GM12878 (cell line): ENCODE measurements at regions not wholly inside any gene's neighbourhood (a gene's known extent, or its start where the extent isn't known, plus 50 kb on each side); places are given as distances from the start of the nearest gene placed in this dataset.

ENCODE experiments used
- ATAC-seq: fragments of 200-7000 bp; cut with Tn5 transposase; 3 replicates; pipeline ENCODE4 v1.9.1; 2020; ENCODE audit warnings: mild to moderate bottlenecking, moderate library complexity
- BruUV-seq: library from RNA; stranded (reverse); fragments of 400-500 nt; replicated peaks from 2 replicates; lab custom pipeline; 2021; lab: Mats Ljungman, UMichigan
- CTCF ChIA-PET: fragments of 300-600 bp; sonication (Branson Sonifier 250); formaldehyde crosslinking; extraction: SDS; loops from one replicate; lab custom pipeline; 2021; ENCODE audit warnings: inconsistent platforms; lab: Yijun Ruan, JAX
- POLR2A ChIA-PET: fragments of 350-600 bp; formaldehyde crosslinking; extraction: SDS; loops from one replicate; lab custom pipeline; 2021; ENCODE audit warnings: inconsistent platforms; lab: Charles Lee
- RAD21 ChIA-PET: fragments of 300-600 bp; sonication (Branson Sonifier 250); formaldehyde crosslinking; loops from one replicate; lab custom pipeline; 2023; ENCODE audit warnings: antibody characterized with exemption; ENCODE audit not compliant: unreplicated experiment; lab: Charles Lee
- SMC1A ChIA-PET: fragments of 300-600 bp; sonication (Branson Sonifier 250); formaldehyde crosslinking; loops from one replicate; lab custom pipeline; 2023; ENCODE audit not compliant: unreplicated experiment, uncharacterized antibody; lab: Charles Lee
- DNase-seq: peaks from one replicate; pipeline ENCODE4 v3.0.0-alpha.2; 2011; ENCODE audit warnings: low read depth, low spot score
- FAIRE-seq: peaks from 3 replicates; lab custom pipeline; 2011; peaks lifted over from hg19 to GRCh38; lab: Jason Lieb, UNC
- H2AFZ ChIP-seq: 2 replicates; pipeline ENCODE4 v1.6.0; 2011; ENCODE audit warnings: low read depth, low read length, control low read depth; ENCODE audit not compliant: control insufficient read depth
- H3K27ac ChIP-seq: 2 replicates; pipeline ENCODE4 v1.5.1; 2011; ENCODE audit warnings: control low read depth; ENCODE audit not compliant: control insufficient read depth, insufficient read depth
- H3K27me3 ChIP-seq, 2 experiments: replicated peaks in 1 of 2; 2 replicates each; pipeline versions ENCODE4 v1.6.0 to v1.6.1; 2011; ENCODE audit warnings: low read length in 1 of 2; ENCODE audit not compliant: control insufficient read depth in 2 of 2, insufficient read depth in 2 of 2
- H3K36me3 ChIP-seq, 2 experiments: 2 replicates each; pipeline ENCODE4 v1.5.1; 2011; ENCODE audit warnings: low read length in 1 of 2; ENCODE audit not compliant: control insufficient read depth in 2 of 2, insufficient read depth in 2 of 2
- H3K4me1 ChIP-seq: 2 replicates; pipeline ENCODE4 v1.6.1; 2011; ENCODE audit warnings: mild to moderate bottlenecking, low read length, moderate library complexity, mixed read lengths; ENCODE audit not compliant: control insufficient read depth, insufficient read depth
- H3K4me2 ChIP-seq: 2 replicates; pipeline ENCODE4 v1.6.0; 2011; ENCODE audit warnings: control low read depth; ENCODE audit not compliant: control insufficient read depth, insufficient read depth
- H3K4me3 ChIP-seq: fragments of 200-600 bp; sonication (generic); 2 replicates; pipeline ENCODE4 v1.5.1; 2016
- H3K79me2 ChIP-seq: 2 replicates; pipeline ENCODE4 v1.6.0; 2011; ENCODE audit warnings: low read length; ENCODE audit not compliant: control insufficient read depth, insufficient read depth
- H3K9ac ChIP-seq: 2 replicates; pipeline ENCODE4 v1.8.0; 2011; ENCODE audit warnings: low read length, control low read depth, mixed read lengths; ENCODE audit not compliant: control insufficient read depth, insufficient read depth
- H3K9me3 ChIP-seq: replicated peaks from 3 replicates; pipeline ENCODE4 v1.5.1; 2011; ENCODE audit warnings: mild to moderate bottlenecking, low read length; ENCODE audit not compliant: control insufficient read depth, insufficient read depth
- H4K20me1 ChIP-seq: 2 replicates; pipeline ENCODE4 v1.6.0; 2011; ENCODE audit not compliant: control insufficient read depth, insufficient read depth
- ATF7 ChIP-seq: fragments of 450-650 bp; IDR thresholded peaks from 2 replicates; pipeline ENCODE4 v1.6.1; 2016; ENCODE audit warnings: low read depth, mild to moderate bottlenecking
- CEBPZ ChIP-seq: fragments of 150-350 bp; IDR thresholded peaks from 2 replicates; pipeline ENCODE4 v1.6.1; 2016; ENCODE audit warnings: low read depth, low read length
- CHD4 ChIP-seq: fragments of 200-600 bp; sonication (generic); IDR thresholded peaks from 2 replicates; pipeline ENCODE4 v1.6.1; 2016; ENCODE audit warnings: mild to moderate bottlenecking
- CTCF ChIP-seq, 3 experiments: IDR thresholded peaks in 2 of 3; conservative IDR thresholded peaks in 1 of 3; 2 replicates each; pipeline ENCODE4 v1.5.1; 2011; ENCODE audit warnings: low read depth in 3 of 3, low read length in 3 of 3, mild to moderate bottlenecking in 3 of 3, control low read depth in 2 of 3, moderate library complexity in 2 of 3, inconsistent platforms in 1 of 3, mixed read lengths in 1 of 3; ENCODE audit not compliant: control insufficient read depth in 2 of 3, insufficient read depth in 1 of 3; ENCODE audit errors: extremely low read depth in 1 of 3
- EGR1 ChIP-seq, 2 experiments: IDR thresholded peaks; 1 replicate in 1 of 2; 2 replicates in 1 of 2; pipeline ENCODE4 v1.6.1; 2011 to 2012; ENCODE audit warnings: low read depth in 2 of 2, low read length in 2 of 2, borderline replicate concordance in 1 of 2, mild to moderate bottlenecking in 1 of 2, moderate library complexity in 1 of 2
- FOXK2 ChIP-seq: fragments of 450-650 bp; IDR thresholded peaks from 2 replicates; pipeline ENCODE4 v1.6.1; 2017; ENCODE audit warnings: mild to moderate bottlenecking, moderate library complexity
- GABPA ChIP-seq: IDR thresholded peaks from 2 replicates; pipeline ENCODE4 v1.6.1; 2014; ENCODE audit warnings: antibody characterized with exemption, low read depth, mild to moderate bottlenecking, inconsistent platforms
- KAT2A ChIP-seq: conservative IDR thresholded peaks from 2 replicates; pipeline ENCODE4 v1.6.1; 2011; ENCODE audit warnings: low read depth, low read length; ENCODE audit not compliant: control insufficient read depth
- MLLT1 ChIP-seq: fragments of 450-650 bp; IDR thresholded peaks from 2 replicates; pipeline ENCODE4 v1.6.1; 2016; ENCODE audit warnings: mild to moderate bottlenecking
- RUNX3 ChIP-seq: IDR thresholded peaks from 2 replicates; pipeline ENCODE4 v1.6.1; 2012; ENCODE audit warnings: low read length, inconsistent platforms
- SREBF1 ChIP-seq: IDR thresholded peaks from 2 replicates; pipeline ENCODE4 v1.6.1; 2012; ENCODE audit warnings: mild to moderate bottlenecking, low read length
- ZNF217 ChIP-seq: fragments of 450-650 bp; IDR thresholded peaks from 2 replicates; pipeline ENCODE4 v1.6.1; 2017; ENCODE audit warnings: antibody characterized with exemption, mild to moderate bottlenecking
- WGBS: methylation state at CpG from one replicate; pipeline ENCODE4 v1.1.6; 2016; ENCODE audit warnings: low lambda C conversion rate; ENCODE audit not compliant: insufficient replicate concordance, insufficient coverage; ENCODE audit errors: missing lambda C conversion rate; 5-methylcytosine and 5-hydroxymethylcytosine counted together
- in situ Hi-C: fragments of 300-500 bp; cut with MboI; formaldehyde crosslinking; loops from 9 replicates; pipeline ENCODE4 v1.14.3; 2018; ENCODE audit warnings: mixed read lengths
- intact Hi-C: fragments of 100-400 bp; cut with micrococcal nuclease; formaldehyde crosslinking; loops from one replicate; pipeline ENCODE4 v1.14.2; 2022; ENCODE audit not compliant: unreplicated experiment

GRCh38 chr10:91684841-91685240 lies 52.0 kb upstream of the PPP1R3C start (continued):
- TF ChIP-seq ATF7 (no peak), ZNF217 (no peak), CHD4 (no peak), KAT2A (no peak), CTCF (IDR thresholded peaks at IDR 0.05 in 2 of 3, conservative IDR thresholded peaks at IDR 0.05 in 1 of 3; ENCODE audit: control insufficient read depth in 2 of 3, extremely low read depth in 1 of 3, insufficient read depth in 1 of 3, low read depth in 3 of 3, low read length in 3 of 3) (no peak)

- 39% methylated on average over 5 of the region's 5 CpGs for WGBS
- no peak for FAIRE-seq
- SMC1A ChIA-PET: interaction anchor here (1.1 kb wide), 1 partner anchor 9 kb away, joined by 3 read pairs; no protein-coding TSS in a partner anchor
Measured at GRCh38 chr10:91683975-91684374, 51.1 kb upstream of the PPP1R3C start.

More at GRCh38 chr10:91683975-91684374, 51.1 kb upstream of the PPP1R3C start:
- H3K27me3 ChIP-seq: no peaks in the 10 kb centered on the region; a peak in 2 of 4 replicates
- H3K4me1 ChIP-seq: no peaks in the 10 kb centered on the region
- RAD21 ChIA-PET: no interaction called here
- H3K79me2 ChIP-seq: no peaks in the 10 kb centered on the region
- BruUV-seq: no TSS peak
- no peak overlapping the region for H3K27ac ChIP-seq
- H3K4me3 ChIP-seq: no peak overlapping the region
- ATAC-seq: no peak
- no peak overlapping the region for H2AFZ ChIP-seq
- no peaks in the 10 kb centered on the region for H3K9me3 ChIP-seq
- no peak for DNase-seq
- no peak for TF ChIP-seq EGR1 (IDR thresholded peaks at IDR 0.05; ENCODE audit: borderline replicate concordance in 1 of 2, low read depth in 2 of 2, low read length in 2 of 2)
- TF ChIP-seq FOXK2: no peak
- TF ChIP-seq CEBPZ: no peak
- TF ChIP-seq MLLT1: no peak
- TF ChIP-seq RUNX3: no peak
- TF ChIP-seq SREBF1: no peak
- TF ChIP-seq GABPA: no peak
- intact Hi-C loops (no loop called here), in situ Hi-C loops (no loop called here)
- no peak overlapping the region for H3K9ac ChIP-seq
- H4K20me1 ChIP-seq: no peaks in the 10 kb centered on the region
- POLR2A ChIA-PET: no interaction called here
- no peaks in the 10 kb centered on the region for H3K36me3 ChIP-seq
- H3K4me2 ChIP-seq: no peak overlapping the region
- CTCF ChIA-PET: no interaction called here
